ENCODE measurements at regions not wholly inside any gene's neighbourhood (a gene's known extent, or its start where the extent isn't known, plus 50 kb on each side); places are given as distances from the start of the nearest gene placed in this dataset.

GRCh38 chr10:22071332-22071731 is 67.8 kb upstream of the DNAJC1 start:
- TF ChIP-seq CTCF (IDR thresholded peaks at IDR 0.05) (no peak), ZFX (IDR thresholded peaks at IDR 0.05; ENCODE audit: borderline replicate concordance) (no peak)
